ENCODE measurements at regions not wholly inside any gene's neighbourhood (a gene's known extent, or its start where the extent isn't known, plus 50 kb on each side); places are given as distances from the start of the nearest gene placed in this dataset.

- peaks cover 0 to 12% of the 10 kb centered on the region in 2 experiments for H3K4me1 ChIP-seq (ENCODE audit: control insufficient read depth in 1 of 2, extremely low read depth in 1 of 2, insufficient read depth in 2 of 2, low read length in 2 of 2)
- POLR2A ChIA-PET: no interaction called here
- H3K9me3 Mint-ChIP-seq: peaks cover 0 to 4% (median 3%) of the 10 kb centered on the region in 3 donors
- H3K27ac Mint-ChIP-seq: no peak overlapping the region
- H3K4me1 Mint-ChIP-seq: peaks cover 0 to 13% (median 12%) of the 10 kb centered on the region in 3 donors
- CTCF ChIA-PET: no interaction called here
- H3K36me3 ChIP-seq (ENCODE audit: control insufficient read depth in 2 of 2, extremely low read depth in 1 of 2, insufficient read depth in 1 of 2, low read length in 1 of 2): no peaks in the 10 kb centered on the region
- H3K27me3 Mint-ChIP-seq: peaks cover 10 to 15% of the 10 kb centered on the region in 2 donors
- no peak overlapping the region for H3K27ac ChIP-seq (ENCODE audit: low read length)
- DNase-seq: no peak
- H3K9me3 ChIP-seq: no peaks in the 10 kb centered on the region
- H3K36me3 Mint-ChIP-seq: no peaks in the 10 kb centered on the region
- no peak for ATAC-seq (replicated peaks in 1 of 4)
- H3K4me3 ChIP-seq (ENCODE audit: control insufficient read depth in 1 of 2, extremely low read depth in 1 of 2, low read length in 1 of 2): no peak overlapping the region
- WGBS (ENCODE audit: insufficient coverage): 91% methylated on average over 4 of the region's 4 CpGs
- H3K4me3 Mint-ChIP-seq: no peak overlapping the region
- peaks cover 0 to 42% of the 10 kb centered on the region in 2 experiments for H3K27me3 ChIP-seq (replicated peaks in 1 of 2; ENCODE audit: control insufficient read depth in 2 of 2, extremely low read depth in 1 of 2, insufficient read depth in 2 of 2, low read length in 1 of 2)
Measured at GRCh38 chr1:5737081-5737480, 255.1 kb downstream of the NPHP4 start.

GRCh38 chr1:5734996-5735395, 257.2 kb downstream of the NPHP4 start:
- H3K4me3 Mint-ChIP-seq: no peak overlapping the region
- H3K27ac ChIP-seq (ENCODE audit: low read length): no peak overlapping the region
- H3K36me3 Mint-ChIP-seq: no peaks in the 10 kb centered on the region
- no peaks in the 10 kb centered on the region for H3K36me3 ChIP-seq (ENCODE audit: control insufficient read depth in 2 of 2, extremely low read depth in 1 of 2, insufficient read depth in 1 of 2, low read length in 1 of 2)
- no peak overlapping the region for H3K4me3 ChIP-seq (ENCODE audit: control insufficient read depth in 1 of 2, extremely low read depth in 1 of 2, low read length in 1 of 2)
- ChIA-PET CTCF (no interaction called here), POLR2A (no interaction called here)
- H3K27ac Mint-ChIP-seq: no peak overlapping the region
- H3K9me3 Mint-ChIP-seq: peaks cover 0 to 4% (median 3%) of the 10 kb centered on the region in 3 donors
- H3K9me3 ChIP-seq: no peaks in the 10 kb centered on the region
- DNase-seq: no peak
- peaks cover 15% of the 10 kb centered on the region in 2 donors for H3K27me3 Mint-ChIP-seq
- no peak for ATAC-seq (replicated peaks in 1 of 4)
- H3K4me1 ChIP-seq (ENCODE audit: control insufficient read depth in 1 of 2, extremely low read depth in 1 of 2, insufficient read depth in 2 of 2, low read length in 2 of 2): peaks cover 0 to 6% of the 10 kb centered on the region in 2 experiments
- peaks cover 0 to 35% of the 10 kb centered on the region in 2 experiments for H3K27me3 ChIP-seq (replicated peaks in 1 of 2; ENCODE audit: control insufficient read depth in 2 of 2, extremely low read depth in 1 of 2, insufficient read depth in 2 of 2, low read length in 1 of 2)
- peaks cover 0 to 7% (median 7%) of the 10 kb centered on the region in 3 donors for H3K4me1 Mint-ChIP-seq
- WGBS (ENCODE audit: insufficient coverage): 75% methylated on average over 8 of the region's 8 CpGs

- Mint-ChIP-seq H3K36me3 (no peaks in the 10 kb centered on the region), H3K27ac (no peak overlapping the region), H3K4me1 (peaks cover 0 to 2% (median 1%) of the 10 kb centered on the region in 3 donors), H3K4me3 (no peak overlapping the region), H3K27me3 (peaks cover 11 to 20% of the 10 kb centered on the region in 2 donors), H3K9me3 (peaks cover 0 to 4% (median 3%) of the 10 kb centered on the region in 3 donors)
- POLR2A ChIA-PET: no interaction called here
- no peaks in the 10 kb centered on the region for H3K36me3 ChIP-seq (ENCODE audit: control insufficient read depth in 2 of 2, extremely low read depth in 1 of 2, insufficient read depth in 1 of 2, low read length in 1 of 2)
- DNase-seq (no peak), ATAC-seq (replicated peaks in 1 of 4) (no peak)
- CTCF ChIA-PET: no interaction called here
- no peak overlapping the region for H3K27ac ChIP-seq (ENCODE audit: low read length)
- peaks cover 0 to 30% of the 10 kb centered on the region in 2 experiments for H3K27me3 ChIP-seq (replicated peaks in 1 of 2; ENCODE audit: control insufficient read depth in 2 of 2, extremely low read depth in 1 of 2, insufficient read depth in 2 of 2, low read length in 1 of 2)
- peaks cover 0 to under 1% of the 10 kb centered on the region in 2 experiments for H3K4me1 ChIP-seq (ENCODE audit: control insufficient read depth in 1 of 2, extremely low read depth in 1 of 2, insufficient read depth in 2 of 2, low read length in 2 of 2)
- no peak overlapping the region for H3K4me3 ChIP-seq (ENCODE audit: control insufficient read depth in 1 of 2, extremely low read depth in 1 of 2, low read length in 1 of 2)
- H3K9me3 ChIP-seq: no peaks in the 10 kb centered on the region
- WGBS (ENCODE audit: insufficient coverage): 71% methylated on average over 4 of the region's 8 CpGs
Measured at GRCh38 chr1:5734414-5734813, 257.8 kb downstream of the NPHP4 start.

GRCh38 chr1:5733596-5733995, 258.6 kb downstream of the NPHP4 start:
- no peak for ATAC-seq (replicated peaks in 1 of 4)
- Mint-ChIP-seq H3K4me1 (no peaks in the 10 kb centered on the region), H3K9me3 (peaks cover 0 to 4% (median 3%) of the 10 kb centered on the region in 3 donors), H3K4me3 (no peak overlapping the region), H3K27ac (no peak overlapping the region), H3K27me3 (peaks cover 11 to 24% of the 10 kb centered on the region in 2 donors), H3K36me3 (no peaks in the 10 kb centered on the region)
- Histone ChIP-seq H3K4me3 (ENCODE audit: control insufficient read depth in 1 of 2, extremely low read depth in 1 of 2, low read length in 1 of 2) (no peak overlapping the region), H3K36me3 (ENCODE audit: control insufficient read depth in 2 of 2, extremely low read depth in 1 of 2, insufficient read depth in 1 of 2, low read length in 1 of 2) (no peaks in the 10 kb centered on the region), H3K9me3 (no peaks in the 10 kb centered on the region), H3K27me3 (replicated peaks in 1 of 2; ENCODE audit: control insufficient read depth in 2 of 2, extremely low read depth in 1 of 2, insufficient read depth in 2 of 2, low read length in 1 of 2) (peaks cover 0 to 28% of the 10 kb centered on the region in 2 experiments), H3K27ac (ENCODE audit: low read length) (no peak overlapping the region), H3K4me1 (ENCODE audit: control insufficient read depth in 1 of 2, extremely low read depth in 1 of 2, insufficient read depth in 2 of 2, low read length in 2 of 2) (no peaks in the 10 kb centered on the region)
- ChIA-PET CTCF (no interaction called here), POLR2A (no interaction called here)
- no peak for DNase-seq
- 85% methylated on average over 13 of the region's 13 CpGs for WGBS (ENCODE audit: insufficient coverage)

- Mint-ChIP-seq H3K4me3 (no peak overlapping the region), H3K27ac (no peak overlapping the region), H3K9me3 (no peaks in the 10 kb centered on the region), H3K4me1 (peaks cover 0 to 8% (median 0%) of the 10 kb centered on the region in 3 donors), H3K36me3 (no peaks in the 10 kb centered on the region), H3K27me3 (peaks cover 10 to 22% of the 10 kb centered on the region in 2 donors)
- no peaks in the 10 kb centered on the region for H3K4me1 ChIP-seq (ENCODE audit: control insufficient read depth in 1 of 2, extremely low read depth in 1 of 2, insufficient read depth in 2 of 2, low read length in 2 of 2)
- no peak for DNase-seq
- CTCF ChIA-PET: interaction anchor here in 1 of 2 donors (0.8 kb wide), 1 partner anchor 10 kb away, joined by 3 read pairs; no protein-coding TSS in a partner anchor
- H3K27ac ChIP-seq (ENCODE audit: low read length): no peak overlapping the region
- H3K27me3 ChIP-seq (replicated peaks in 1 of 2; ENCODE audit: control insufficient read depth in 2 of 2, extremely low read depth in 1 of 2, insufficient read depth in 2 of 2, low read length in 1 of 2): peaks cover 0 to 38% of the 10 kb centered on the region in 2 experiments
- 78% methylated on average over 4 of the region's 5 CpGs for whole genome bisulfite sequencing (ENCODE audit: insufficient coverage)
- no peaks in the 10 kb centered on the region for H3K36me3 ChIP-seq (ENCODE audit: control insufficient read depth in 2 of 2, extremely low read depth in 1 of 2, insufficient read depth in 1 of 2, low read length in 1 of 2)
- ATAC-seq (replicated peaks in 1 of 4): no peak
- no peak overlapping the region for H3K4me3 ChIP-seq (ENCODE audit: control insufficient read depth in 1 of 2, extremely low read depth in 1 of 2, low read length in 1 of 2)
- POLR2A ChIA-PET: no interaction called here
- no peaks in the 10 kb centered on the region for H3K9me3 ChIP-seq
Measured at GRCh38 chr1:5731110-5731423, 261.2 kb downstream of the NPHP4 start.

- no peak overlapping the region for H3K27ac Mint-ChIP-seq
- no peaks in the 10 kb centered on the region for H3K36me3 ChIP-seq (ENCODE audit: control insufficient read depth in 2 of 2, extremely low read depth in 1 of 2, insufficient read depth in 1 of 2, low read length in 1 of 2)
- H3K4me3 Mint-ChIP-seq: no peak overlapping the region
- ATAC-seq (replicated peaks in 1 of 4) (no peak), DNase-seq (no peak)
- H3K27me3 Mint-ChIP-seq: peaks cover 8 to 21% of the 10 kb centered on the region in 2 donors
- H3K9me3 Mint-ChIP-seq: no peaks in the 10 kb centered on the region
- peaks cover 0 to 44% of the 10 kb centered on the region in 2 experiments for H3K27me3 ChIP-seq (replicated peaks in 1 of 2; ENCODE audit: control insufficient read depth in 2 of 2, extremely low read depth in 1 of 2, insufficient read depth in 2 of 2, low read length in 1 of 2)
- no peaks in the 10 kb centered on the region for H3K36me3 Mint-ChIP-seq
- 83% methylated on average over 9 of the region's 16 CpGs for WGBS (ENCODE audit: insufficient coverage)
- ChIA-PET POLR2A (no interaction called here), CTCF (interaction anchor here in 1 of 2 donors (0.8 kb wide), 1 partner anchor 10 kb away, joined by 3 read pairs; no protein-coding TSS in a partner anchor)
- no peak overlapping the region for H3K27ac ChIP-seq (ENCODE audit: low read length)
- no peaks in the 10 kb centered on the region for H3K4me1 ChIP-seq (ENCODE audit: control insufficient read depth in 1 of 2, extremely low read depth in 1 of 2, insufficient read depth in 2 of 2, low read length in 2 of 2)
- H3K4me1 Mint-ChIP-seq: peaks cover 0 to 8% (median 0%) of the 10 kb centered on the region in 3 donors
- no peaks in the 10 kb centered on the region for H3K9me3 ChIP-seq
- H3K4me3 ChIP-seq (ENCODE audit: control insufficient read depth in 1 of 2, extremely low read depth in 1 of 2, low read length in 1 of 2): no peak overlapping the region
Measured at GRCh38 chr1:5730272-5731109, 261.7 kb downstream of the NPHP4 start.
